DMS53 treated with DMSO at 0.1 percent for 48 hours (cell line): ENCODE measurements at regions not wholly inside any gene's neighbourhood (a gene's known extent, or its start where the extent isn't known, plus 50 kb on each side); places are given as distances from the start of the nearest gene placed in this dataset.
"Not testable (repeated sequence)": the region's sequence is repeated elsewhere in the genome, so short reads cannot be mapped to it uniquely, and the experiment has no call there.

Experiments
- DNase-seq: peaks from one replicate; lab custom pipeline; 2025; ENCODE audit not compliant: unreplicated experiment; lab: John Stamatoyannopoulos, UW

- DNase-seq: no peak
Observed at GRCh38 chr6:103699769-103700168, 1160.0 kb downstream of the HACE1 start.

GRCh38 chr6:103687430-103687829 lies 1172.3 kb downstream of the HACE1 start:
- no peak for DNase-seq

GRCh38 chr6:103680116-103680515 lies 1179.6 kb downstream of the HACE1 start:
- no peak for DNase-seq

- DNase-seq: no peak
Observed at GRCh38 chr6:103677290-103677689, 1182.4 kb downstream of the HACE1 start.

GRCh38 chr6:103675807-103676406 lies 1183.8 kb downstream of the HACE1 start:
- peak; percentile 3 for DNase-seq

- no peak for DNase-seq
Observed at GRCh38 chr6:103674790-103675189, 1184.9 kb downstream of the HACE1 start.

- DNase-seq: no peak
Observed at GRCh38 chr6:103672169-103672568, 1187.5 kb downstream of the HACE1 start.

- DNase-seq: no peak
Observed at GRCh38 chr6:103629613-103630012, 1230.1 kb downstream of the HACE1 start.

GRCh38 chr6:103617642-103618041 lies 1242.1 kb downstream of the HACE1 start:
- no peak for DNase-seq

- DNase-seq: no peak
Observed at GRCh38 chr6:103587722-103588121, 1272.0 kb downstream of the HACE1 start.

GRCh38 chr6:103578115-103578514 lies 1281.6 kb downstream of the HACE1 start:
- no peak for DNase-seq

GRCh38 chr6:103570431-103570830 lies 1289.3 kb downstream of the HACE1 start:
- no peak for DNase-seq

- DNase-seq: no peak
Observed at GRCh38 chr6:103554911-103555310, 1304.8 kb downstream of the HACE1 start.

GRCh38 chr6:103538381-103538780 lies 1321.3 kb downstream of the HACE1 start:
- DNase-seq: no peak

GRCh38 chr6:103534814-103535213 lies 1324.9 kb downstream of the HACE1 start:
- no peak for DNase-seq

GRCh38 chr6:103534095-103534494 lies 1325.6 kb downstream of the HACE1 start:
- DNase-seq: no peak

- DNase-seq: no peak
Observed at GRCh38 chr6:103522045-103522444, 1337.7 kb downstream of the HACE1 start.

GRCh38 chr6:103516336-103516735 lies 1343.4 kb downstream of the HACE1 start:
- DNase-seq: no peak

GRCh38 chr6:103507052-103507451 lies 1352.7 kb downstream of the HACE1 start:
- no peak for DNase-seq

- no peak for DNase-seq
Observed at GRCh38 chr6:103505155-103505518, 1354.6 kb downstream of the HACE1 start.

GRCh38 chr6:103504501-103505154 lies 1355.1 kb downstream of the HACE1 start:
- no peak for DNase-seq

GRCh38 chr6:103496588-103496987 lies 1363.1 kb downstream of the HACE1 start:
- not testable (repeated sequence) for DNase-seq

- no peak for DNase-seq
Observed at GRCh38 chr6:103456652-103457051, 1403.1 kb downstream of the HACE1 start.
